NCI-H774 (cell line): ENCODE measurements at regions not wholly inside any gene's neighbourhood (a gene's known extent, or its start where the extent isn't known, plus 50 kb on each side); places are given as distances from the start of the nearest gene placed in this dataset.

Source experiments
- DNase-seq: peaks from one replicate; lab custom pipeline; 2025; lab: John Stamatoyannopoulos, UW

- no peak for DNase-seq
These were observed 1853.8 kb downstream of the EFNA5 start for GRCh38 chr5:105816961-105817360.

GRCh38 chr5:105812304-105812703 lies 1858.4 kb downstream of the EFNA5 start:
- DNase-seq, result no peak

GRCh38 chr5:105807951-105808350 lies 1862.8 kb downstream of the EFNA5 start:
- no peak for DNase-seq

- no peak for DNase-seq
These were observed 1863.4 kb downstream of the EFNA5 start for GRCh38 chr5:105807290-105807689.

GRCh38 chr5:105806596-105806995 lies 1864.1 kb downstream of the EFNA5 start:
- DNase-seq, result no peak

- no peak for DNase-seq
These were observed 1867.3 kb downstream of the EFNA5 start for GRCh38 chr5:105803431-105803830.

GRCh38 chr5:105794578-105794977 lies 1876.2 kb downstream of the EFNA5 start:
- no peak for DNase-seq

- no peak for DNase-seq
These were observed 1881.5 kb downstream of the EFNA5 start for GRCh38 chr5:105789246-105789645.

GRCh38 chr5:105783811-105784210 lies 1886.9 kb downstream of the EFNA5 start:
- DNase-seq, result no peak

GRCh38 chr5:105782501-105782900 lies 1888.2 kb downstream of the EFNA5 start:
- no peak for DNase-seq

GRCh38 chr5:105773241-105773640 lies 1897.5 kb downstream of the EFNA5 start:
- no peak for DNase-seq

GRCh38 chr5:105767267-105767666 lies 1903.5 kb downstream of the EFNA5 start:
- no peak for DNase-seq

- no peak for DNase-seq
These were observed 1908.0 kb downstream of the EFNA5 start for GRCh38 chr5:105762728-105763127.

- no peak for DNase-seq
These were observed 1916.7 kb downstream of the EFNA5 start for GRCh38 chr5:105754056-105754455.

GRCh38 chr5:105752801-105753200 lies 1917.9 kb downstream of the EFNA5 start:
- no peak for DNase-seq

GRCh38 chr5:105751908-105752307 lies 1918.8 kb downstream of the EFNA5 start:
- no peak for DNase-seq

- no peak for DNase-seq
These were observed 1925.6 kb downstream of the EFNA5 start for GRCh38 chr5:105745111-105745510.

- no peak for DNase-seq
These were observed 1930.5 kb downstream of the EFNA5 start for GRCh38 chr5:105740242-105740641.

- DNase-seq, result no peak
These were observed 1931.0 kb downstream of the EFNA5 start for GRCh38 chr5:105739732-105740131.

- DNase-seq, result no peak
These were observed 1935.0 kb downstream of the EFNA5 start for GRCh38 chr5:105735704-105736103.

- DNase-seq, result no peak
These were observed 1939.8 kb downstream of the EFNA5 start for GRCh38 chr5:105730982-105731381.

GRCh38 chr5:105726093-105726492 lies 1944.6 kb downstream of the EFNA5 start:
- no peak for DNase-seq

GRCh38 chr5:105708442-105708841 lies 1962.3 kb downstream of the EFNA5 start:
- DNase-seq, result no peak

- DNase-seq, result no peak
These were observed 1968.4 kb downstream of the EFNA5 start for GRCh38 chr5:105702323-105702722.

GRCh38 chr5:105696440-105696839 lies 1974.3 kb downstream of the EFNA5 start:
- no peak for DNase-seq
